T-helper 17 cell (primary cell): ENCODE measurements at regions not wholly inside any gene's neighbourhood (a gene's known extent, or its start where the extent isn't known, plus 50 kb on each side); places are given as distances from the start of the nearest gene placed in this dataset.
"Not testable (repeated sequence)": the region's sequence is repeated elsewhere in the genome, so short reads cannot be mapped to it uniquely, and the experiment has no call there.

Source experiments
- ATAC-seq: fragments of 150-1000 bp; cut with Tn5 transposase; 2 replicates; pipeline ENCODE4 v1.10.0; 2021; ENCODE audit warnings: mild to moderate bottlenecking, moderate library complexity
- DNase-seq, 3 donors: peaks; one replicate each; pipeline versions ENCODE4 v3.0.0 to v3.0.0-alpha.2; 2020 to 2021
- H3K9me3 ChIP-seq: one replicate; pipeline ENCODE4 v1.7.0; 2013; ENCODE audit warnings: low read length, mild to moderate bottlenecking; ENCODE audit not compliant: control insufficient read depth, poor library complexity, severe bottlenecking
- H3K27ac Mint-ChIP-seq: one replicate; pipeline ENCODE4 v1.8.0; 2022; ENCODE audit warnings: mild to moderate bottlenecking, moderate library complexity, mixed read lengths
- H3K27me3 Mint-ChIP-seq: one replicate; pipeline ENCODE4 v1.8.0; 2022; ENCODE audit warnings: mixed read lengths
- H3K36me3 Mint-ChIP-seq: one replicate; pipeline ENCODE4 v1.8.0; 2022; ENCODE audit warnings: low read depth, mixed read lengths
- H3K4me1 Mint-ChIP-seq: one replicate; pipeline ENCODE4 v1.8.0; 2022; ENCODE audit warnings: mild to moderate bottlenecking, mixed read lengths
- H3K4me3 Mint-ChIP-seq: one replicate; pipeline ENCODE4 v1.8.0; 2022; ENCODE audit warnings: mild to moderate bottlenecking, moderate library complexity, mixed read lengths

DNA sequence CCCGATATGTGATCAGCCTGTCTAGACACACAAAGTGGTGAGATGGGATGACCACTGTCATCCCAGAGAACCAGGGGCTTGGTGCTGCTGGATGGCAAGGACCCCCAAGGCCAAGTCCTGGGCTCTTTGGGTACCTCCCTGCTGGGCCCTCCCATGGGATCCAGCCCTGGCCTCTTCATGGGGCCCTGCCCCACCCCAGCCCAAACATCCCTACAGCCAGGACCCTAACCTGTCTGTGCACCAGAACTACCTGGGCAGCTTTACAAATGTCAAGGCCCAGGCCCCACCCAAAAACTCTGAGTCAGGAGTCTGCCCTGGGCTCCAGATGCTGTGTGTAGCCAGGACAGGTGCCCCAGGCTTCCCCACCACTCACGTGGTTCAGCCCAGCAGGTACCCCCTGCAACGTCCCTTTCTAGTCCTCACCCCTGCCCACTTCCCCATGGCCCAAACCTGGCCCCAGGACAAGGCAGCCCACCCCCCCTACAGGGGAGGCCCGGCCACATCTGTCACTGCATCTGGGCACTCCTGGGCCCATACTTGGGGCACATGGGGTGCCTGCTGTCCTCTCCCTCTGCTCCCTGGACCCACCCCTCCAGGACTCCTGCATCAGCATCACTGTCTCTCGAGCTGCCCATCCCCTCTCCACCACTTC, 233.5 kb downstream of the TUBA3C start:
- no peaks in the 10 kb centered on the region for H3K9me3 ChIP-seq
- peaks cover 5% of the 10 kb centered on the region for H3K36me3 Mint-ChIP-seq
- no peaks in the 10 kb centered on the region for H3K27me3 Mint-ChIP-seq
- no peak overlapping the region for H3K4me3 Mint-ChIP-seq
- no peak for DNase-seq
- H3K27ac Mint-ChIP-seq = no peak overlapping the region
- ATAC-seq = no peak
- peaks cover 6% of the 10 kb centered on the region for H3K4me1 Mint-ChIP-seq

DNA sequence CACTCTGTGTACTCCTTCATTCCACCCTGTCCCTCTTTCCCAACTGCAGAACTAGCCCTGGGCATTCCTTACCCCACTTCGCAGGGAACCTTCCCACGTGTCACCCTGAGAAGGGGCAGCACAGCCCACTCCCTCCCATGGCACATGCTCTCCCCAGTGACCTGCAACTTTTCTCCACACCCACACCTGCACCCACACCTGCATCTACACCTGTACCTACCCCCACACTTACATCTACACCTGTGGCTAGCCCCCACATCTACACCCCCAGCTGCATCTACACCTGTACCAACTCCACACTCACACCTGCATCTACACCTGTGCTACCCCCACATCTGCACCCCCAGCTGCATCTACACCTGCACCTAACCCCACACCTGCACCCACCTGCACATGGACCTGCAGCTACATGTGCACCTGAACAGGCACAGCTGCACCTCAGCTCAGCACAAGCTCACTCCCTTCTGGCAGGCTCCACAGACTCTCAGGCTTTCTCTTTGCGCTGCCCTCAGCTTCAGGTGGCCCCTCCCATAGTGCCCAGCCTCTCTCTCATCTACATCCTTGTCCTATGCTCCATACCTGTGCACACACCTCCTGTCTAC, 234.1 kb downstream of the TUBA3C start:
- Mint-ChIP-seq H3K27me3 (no peaks in the 10 kb centered on the region), H3K4me3 (no peak overlapping the region), H3K36me3 (peaks cover 5% of the 10 kb centered on the region), H3K4me1 (peaks cover 6% of the 10 kb centered on the region), H3K27ac (no peak overlapping the region)
- no peaks in the 10 kb centered on the region for H3K9me3 ChIP-seq
- ATAC-seq = no peak
- DNase-seq = no peak

DNA sequence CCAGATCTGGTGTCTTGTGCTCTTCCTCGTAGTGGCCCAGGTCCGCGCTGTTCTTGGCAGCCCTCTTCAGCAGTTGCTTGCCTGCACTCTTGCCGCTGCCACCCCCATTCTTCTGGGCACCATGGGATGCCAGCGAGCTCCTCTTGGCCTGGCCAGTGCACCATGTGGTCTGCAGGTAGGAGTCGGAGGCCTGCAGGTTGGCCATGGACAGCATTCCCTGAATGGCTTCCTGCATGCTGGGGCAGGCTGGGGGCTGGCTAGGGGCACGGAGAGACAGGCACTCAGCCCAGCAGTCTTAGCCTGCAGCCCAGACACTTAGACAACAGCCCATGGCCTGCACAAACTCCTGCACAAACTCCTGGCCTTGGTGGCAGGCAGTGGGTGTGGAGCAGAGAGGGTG, 234.9 kb downstream of the TUBA3C start:
- DNase-seq (no peak), ATAC-seq (no peak)
- H3K27me3 Mint-ChIP-seq = no peaks in the 10 kb centered on the region
- H3K36me3 Mint-ChIP-seq = peaks cover 5% of the 10 kb centered on the region
- no peak overlapping the region for H3K4me3 Mint-ChIP-seq
- H3K27ac Mint-ChIP-seq = no peak overlapping the region
- no peaks in the 10 kb centered on the region for H3K9me3 ChIP-seq
- peaks cover 6% of the 10 kb centered on the region for H3K4me1 Mint-ChIP-seq

DNA sequence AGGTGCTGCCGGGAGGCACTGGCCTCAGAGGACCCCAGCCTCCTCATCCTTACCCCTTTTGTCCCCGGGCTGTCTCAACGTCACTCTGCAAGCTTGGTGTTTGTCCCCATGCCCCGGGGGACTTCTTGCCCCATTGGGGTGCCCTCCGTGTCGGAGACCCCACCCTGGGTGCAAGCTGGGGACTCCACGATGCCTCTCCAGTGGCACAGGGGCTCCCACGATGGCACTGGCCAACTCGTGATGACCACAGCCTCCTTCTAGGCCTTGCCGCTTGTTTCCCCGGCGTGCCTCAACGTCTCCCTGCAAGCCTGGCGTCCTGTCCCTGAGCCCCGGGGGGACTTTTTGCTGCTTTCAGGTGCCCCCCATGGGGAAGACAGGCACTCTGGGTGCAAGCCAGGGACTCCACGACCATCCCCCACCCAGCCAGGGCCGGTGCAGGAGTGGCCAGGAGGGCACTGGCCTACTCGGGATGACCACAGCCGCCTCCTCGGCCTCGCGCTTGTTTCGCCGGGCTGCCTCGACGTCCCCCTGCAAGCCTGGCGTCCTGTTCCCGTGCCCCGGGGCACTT, 237.0 kb downstream of the TUBA3C start:
- no peak for ATAC-seq
- Mint-ChIP-seq H3K4me3 (no peak overlapping the region), H3K4me1 (peaks cover 4% of the 10 kb centered on the region), H3K27me3 (no peaks in the 10 kb centered on the region), H3K27ac (no peak overlapping the region), H3K36me3 (peaks cover 5% of the 10 kb centered on the region)
- no peaks in the 10 kb centered on the region for H3K9me3 ChIP-seq
- DNase-seq = no peak

DNA sequence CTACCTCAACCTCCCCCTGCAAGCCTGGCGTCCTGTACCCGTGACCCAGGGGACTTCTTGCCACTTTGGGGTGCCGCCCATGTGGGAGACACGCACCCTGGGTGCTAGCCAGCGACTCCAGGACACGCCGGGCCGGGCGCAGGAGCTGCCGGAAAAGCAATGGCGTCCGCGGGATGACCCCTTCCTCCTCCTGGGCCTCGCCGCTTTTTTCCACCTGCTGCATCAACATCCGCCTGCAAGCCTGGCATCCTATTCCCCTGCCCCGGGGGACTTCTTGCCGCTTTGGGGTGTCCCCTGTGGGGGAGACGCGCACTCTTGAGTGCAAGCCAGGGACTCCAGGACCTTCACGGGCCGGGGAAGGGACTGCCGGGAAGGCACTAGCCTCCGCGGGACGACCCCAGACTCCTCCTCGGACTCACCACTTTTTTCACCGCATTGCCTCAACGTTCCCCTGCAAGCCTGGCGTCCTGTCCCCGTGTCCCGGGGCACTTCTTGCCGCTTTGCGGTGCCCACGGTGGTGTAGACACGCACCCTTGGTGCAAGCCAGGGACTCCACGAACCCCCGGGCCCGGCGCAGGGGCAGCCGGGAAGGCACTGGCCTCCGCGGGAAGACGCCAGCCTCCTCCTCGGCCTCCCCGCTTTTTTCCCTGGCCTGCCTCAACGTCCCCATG, 237.8 kb downstream of the TUBA3C start:
- no peak overlapping the region for H3K4me3 Mint-ChIP-seq
- ATAC-seq = no peak
- DNase-seq = no peak

DNA sequence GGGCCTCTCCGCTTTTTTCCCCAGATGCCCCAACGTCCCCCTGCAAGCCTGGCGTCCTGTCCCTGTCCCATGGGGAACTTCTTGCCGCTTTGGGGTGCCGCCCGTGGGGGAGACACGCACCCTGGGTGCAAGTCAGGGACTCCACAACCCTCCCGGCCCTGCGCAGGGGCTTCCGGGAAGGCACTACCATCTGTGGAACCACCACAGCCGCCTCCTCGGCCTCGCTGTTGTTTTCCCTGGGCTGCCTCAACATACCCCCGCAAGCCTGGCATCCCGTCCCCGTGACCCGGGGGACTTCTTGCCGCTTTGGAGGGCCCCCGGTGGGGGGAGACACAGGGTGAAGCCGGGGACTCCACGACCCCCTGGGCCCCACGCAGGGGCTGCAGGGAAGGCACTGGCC, 238.4 kb downstream of the TUBA3C start:
- ATAC-seq (no peak), DNase-seq (no peak)
- no peaks in the 10 kb centered on the region for H3K27me3 Mint-ChIP-seq
- H3K4me3 Mint-ChIP-seq = no peak overlapping the region
- peaks cover 4% of the 10 kb centered on the region for H3K4me1 Mint-ChIP-seq
- H3K9me3 ChIP-seq = no peaks in the 10 kb centered on the region
- H3K27ac Mint-ChIP-seq = no peak overlapping the region
- H3K36me3 Mint-ChIP-seq = peaks cover 5% of the 10 kb centered on the region

More for the DNA sequence above, 237.8 kb downstream of the TUBA3C start:
- H3K9me3 ChIP-seq = no peaks in the 10 kb centered on the region
- Mint-ChIP-seq H3K27me3 (no peaks in the 10 kb centered on the region), H3K4me1 (peaks cover 4% of the 10 kb centered on the region), H3K27ac (no peak overlapping the region), H3K36me3 (peaks cover 5% of the 10 kb centered on the region)

DNA sequence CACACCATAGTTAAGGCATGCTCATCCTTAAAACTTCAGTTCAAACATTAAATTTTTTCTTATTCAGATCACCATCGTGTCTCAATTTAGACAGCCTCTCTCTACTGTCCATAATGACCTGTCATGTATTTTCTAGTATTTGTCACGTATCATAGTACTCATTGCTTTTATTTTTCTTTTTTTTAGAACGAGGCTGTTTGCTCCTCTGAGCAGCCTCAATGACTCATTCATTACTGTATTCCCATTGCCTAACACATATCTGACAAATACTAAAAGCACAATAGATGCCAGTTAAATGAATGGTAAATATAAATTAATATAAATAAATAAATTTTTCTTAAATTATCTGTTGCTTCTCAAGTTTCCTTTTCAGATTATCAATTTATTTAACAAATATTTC, 245.5 kb downstream of the TUBA3C start:
- H3K27ac Mint-ChIP-seq = no peak overlapping the region
- H3K27me3 Mint-ChIP-seq = peaks cover 9% of the 10 kb centered on the region
- ATAC-seq (no peak), DNase-seq (no peak)
- no peaks in the 10 kb centered on the region for H3K4me1 Mint-ChIP-seq
- H3K9me3 ChIP-seq = no peaks in the 10 kb centered on the region
- H3K36me3 Mint-ChIP-seq = no peaks in the 10 kb centered on the region
- H3K4me3 Mint-ChIP-seq = no peak overlapping the region

DNA sequence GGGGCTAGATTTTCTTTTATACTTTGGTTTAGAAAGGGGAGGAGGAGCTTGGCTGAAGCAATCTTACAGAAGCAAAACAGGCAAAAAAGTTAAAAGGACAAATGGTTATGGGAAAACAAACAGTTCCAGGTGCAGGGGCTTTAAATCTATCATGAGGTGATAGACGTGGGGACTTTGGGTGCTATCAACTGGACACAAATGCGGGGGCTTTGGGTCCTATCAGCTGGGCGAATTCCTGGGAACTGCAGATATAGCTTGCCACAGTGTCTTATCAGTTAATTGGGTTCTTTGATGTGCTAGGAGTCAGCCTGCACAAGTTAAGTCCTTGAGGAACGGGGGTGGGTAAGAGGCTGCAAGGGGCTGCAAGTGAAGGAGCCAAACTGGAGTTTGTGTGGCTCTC, 260.6 kb downstream of the TUBA3C start:
- Mint-ChIP-seq H3K4me1 (no peaks in the 10 kb centered on the region), H3K4me3 (no peak overlapping the region), H3K27me3 (peaks cover 9% of the 10 kb centered on the region), H3K36me3 (no peaks in the 10 kb centered on the region), H3K27ac (no peak overlapping the region)
- no peak for ATAC-seq
- no peak for DNase-seq
- H3K9me3 ChIP-seq = no peaks in the 10 kb centered on the region

DNA sequence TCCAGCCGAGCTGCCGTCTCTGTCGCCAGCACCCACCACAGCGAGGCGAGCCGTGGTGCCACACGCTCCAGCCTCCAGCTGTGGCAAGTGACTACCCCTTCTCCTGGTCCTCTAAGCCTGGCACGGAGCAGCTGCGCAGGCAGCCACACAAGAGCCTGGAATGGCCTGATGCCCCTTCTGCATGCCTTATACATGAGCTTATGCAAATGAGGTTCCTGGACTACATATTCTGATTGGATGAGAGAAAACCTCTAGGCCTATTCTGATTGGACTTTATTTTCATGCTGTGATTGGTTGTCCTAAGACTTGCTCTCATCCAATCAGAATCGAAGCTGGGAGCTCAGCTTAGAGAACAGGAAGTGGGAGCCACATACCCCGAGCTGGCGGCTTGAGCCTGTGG, 276.5 kb downstream of the TUBA3C start:
- not testable (repeated sequence) for ATAC-seq, H3K4me3 Mint-ChIP-seq, H3K27me3 Mint-ChIP-seq, H3K4me1 Mint-ChIP-seq, DNase-seq, H3K36me3 Mint-ChIP-seq, H3K9me3 ChIP-seq, H3K27ac Mint-ChIP-seq

DNA sequence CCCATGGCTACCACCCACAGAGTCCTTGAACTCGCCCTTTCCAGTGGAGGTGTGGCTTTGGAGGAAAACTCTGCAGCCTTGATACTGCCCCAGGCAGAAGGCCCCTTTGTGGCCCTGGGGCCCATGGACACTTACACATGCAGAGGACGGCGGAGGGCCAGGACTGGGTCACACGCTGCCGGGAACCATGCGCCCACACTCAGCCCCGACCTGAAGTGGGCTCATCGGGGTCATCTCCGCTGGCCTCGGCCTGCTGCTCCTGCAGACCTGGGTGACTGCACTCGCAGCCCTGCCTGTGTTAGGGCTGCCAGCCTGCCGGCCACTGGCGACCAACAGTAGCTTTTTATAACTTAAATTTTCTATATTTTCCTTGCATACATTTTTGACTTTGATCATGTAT, 286.2 kb downstream of the TUBA3C start:
- not testable (repeated sequence) for H3K36me3 Mint-ChIP-seq, ATAC-seq, H3K4me3 Mint-ChIP-seq

DNA sequence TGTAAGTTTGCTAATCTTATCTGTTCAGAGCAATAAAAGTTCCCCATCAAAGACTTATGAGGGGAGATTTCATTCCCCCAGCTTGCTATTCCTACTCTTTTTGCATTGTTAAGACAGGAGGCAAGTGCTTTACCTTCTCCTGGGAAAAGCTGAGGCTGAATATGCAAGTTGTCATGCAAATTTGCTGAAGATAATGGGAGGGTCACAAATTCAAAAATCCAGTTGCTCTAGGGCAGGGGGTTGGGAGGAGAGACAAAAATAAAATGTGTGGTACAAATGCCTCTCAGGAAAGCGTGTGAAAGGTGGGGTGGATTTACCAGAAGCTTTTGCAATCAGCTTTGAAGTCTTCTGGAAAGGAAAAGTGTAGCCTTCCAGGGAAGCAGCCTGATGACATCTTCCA, 290.4 kb downstream of the TUBA3C start:
- not testable (repeated sequence) for H3K4me3 Mint-ChIP-seq, H3K4me1 Mint-ChIP-seq, H3K36me3 Mint-ChIP-seq, H3K9me3 ChIP-seq, H3K27me3 Mint-ChIP-seq, ATAC-seq, H3K27ac Mint-ChIP-seq, DNase-seq

More for the DNA sequence above, 286.2 kb downstream of the TUBA3C start:
- not testable (repeated sequence) for H3K27ac Mint-ChIP-seq, H3K9me3 ChIP-seq, H3K4me1 Mint-ChIP-seq, DNase-seq, H3K27me3 Mint-ChIP-seq

DNA sequence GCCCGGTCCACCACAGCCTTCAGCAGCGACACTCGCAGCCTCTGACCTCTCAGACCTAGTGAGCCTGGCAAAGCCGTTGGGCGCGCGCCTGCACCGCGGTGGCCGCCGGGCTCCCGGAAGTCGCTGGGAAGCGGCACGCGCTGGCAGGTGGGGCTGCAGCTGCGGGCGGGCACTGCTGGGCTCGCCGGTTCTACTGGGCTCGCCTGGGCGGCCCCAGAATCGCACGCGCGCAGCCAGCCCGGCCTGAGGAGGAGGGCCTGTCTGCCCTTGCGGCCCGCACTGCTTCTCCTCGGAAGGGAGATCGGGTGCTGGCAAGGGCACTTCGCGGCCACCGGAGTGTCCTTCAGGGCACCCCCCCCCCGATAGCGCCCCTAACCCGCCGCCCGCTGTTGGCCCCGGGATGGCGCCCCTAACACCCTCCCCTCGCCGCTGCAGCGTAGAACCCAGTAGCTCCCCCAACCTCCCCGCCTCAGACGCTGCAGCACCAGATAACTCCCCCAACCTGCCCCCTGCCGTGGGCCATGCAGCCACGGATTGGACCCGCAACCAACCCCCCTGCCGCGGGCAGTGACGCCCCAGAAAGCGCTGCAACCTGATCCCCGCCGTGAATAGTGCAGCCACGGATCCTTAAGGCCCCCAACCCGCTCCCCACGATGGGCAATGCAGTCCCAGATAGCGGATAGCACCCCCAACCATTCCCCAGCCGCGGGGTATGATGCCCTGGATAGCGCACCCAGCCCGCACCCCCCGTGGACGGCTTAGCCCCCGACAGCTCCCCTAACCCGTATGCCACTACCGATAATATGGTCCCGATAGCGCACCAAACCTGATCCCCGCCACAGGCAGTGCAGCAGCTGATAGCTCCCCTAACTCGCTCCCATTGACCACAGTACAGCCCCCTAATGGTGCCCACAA, 306.5 kb downstream of the TUBA3C start:
- H3K27ac Mint-ChIP-seq, H3K36me3 Mint-ChIP-seq, ATAC-seq, H3K4me1 Mint-ChIP-seq, H3K27me3 Mint-ChIP-seq, H3K4me3 Mint-ChIP-seq, DNase-seq, H3K9me3 ChIP-seq: not testable (repeated sequence)

DNA sequence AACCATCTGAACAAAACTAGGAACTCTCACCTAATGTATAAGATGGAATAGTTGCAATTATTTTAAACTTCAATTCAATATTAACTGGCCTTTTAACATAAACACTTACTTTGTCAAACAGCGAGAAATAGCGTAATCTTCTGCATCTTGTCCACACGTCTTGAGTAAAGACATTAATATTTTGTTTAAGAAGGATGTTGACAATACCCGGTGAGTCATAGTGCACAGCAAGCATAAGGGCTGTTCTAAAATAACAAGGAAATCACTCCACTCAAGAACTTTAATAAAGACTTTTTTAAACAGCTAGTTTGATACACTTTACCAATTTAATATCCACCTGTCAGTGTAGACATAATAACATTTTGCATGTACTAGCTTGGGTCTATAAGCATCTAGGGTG, 311.1 kb downstream of the TUBA3C start:
- H3K27ac Mint-ChIP-seq, H3K4me1 Mint-ChIP-seq, DNase-seq, H3K27me3 Mint-ChIP-seq, ATAC-seq, H3K9me3 ChIP-seq, H3K4me3 Mint-ChIP-seq, H3K36me3 Mint-ChIP-seq: not testable (repeated sequence)
